Activated effector memory CD4-positive, alpha-beta T cell treated with anti-CD3 and anti-CD28 coated beads, Interleukin-2, amount 50 U/mL, for 16 hours (primary cell): ENCODE measurements at regions not wholly inside any gene's neighbourhood (a gene's known extent, or its start where the extent isn't known, plus 50 kb on each side); places are given as distances from the start of the nearest gene placed in this dataset.

Experiments
- DNase-seq: peaks from one replicate; pipeline ENCODE4 v3.0.0-alpha.2; 2020

GRCh38 chr12:124686370-124687173 is 119.2 kb upstream of the NCOR2 start:
- no peak for DNase-seq

GRCh38 chr12:124685689-124686369 is 118.4 kb upstream of the NCOR2 start:
- no peak for DNase-seq

- DNase-seq: no peak
Observed at GRCh38 chr12:124684971-124685688, 117.7 kb upstream of the NCOR2 start.

- no peak for DNase-seq
Observed at GRCh38 chr12:124684496-124684895, 117.1 kb upstream of the NCOR2 start.

GRCh38 chr12:124683152-124684124 is 116.0 kb upstream of the NCOR2 start:
- DNase-seq: no peak

- no peak for DNase-seq
Observed at GRCh38 chr12:124682425-124683151, 115.2 kb upstream of the NCOR2 start.

- DNase-seq: no peak
Observed at GRCh38 chr12:124681779-124682391, 114.5 kb upstream of the NCOR2 start.

GRCh38 chr12:124680863-124681778 is 113.7 kb upstream of the NCOR2 start:
- no peak for DNase-seq

- no peak for DNase-seq
Observed at GRCh38 chr12:124679533-124680371, 112.3 kb upstream of the NCOR2 start.

- no peak for DNase-seq
Observed at GRCh38 chr12:124679047-124679446, 111.6 kb upstream of the NCOR2 start.

- DNase-seq: no peak
Observed at GRCh38 chr12:124678421-124678893, 111.0 kb upstream of the NCOR2 start.

GRCh38 chr12:124677552-124678356 is 110.3 kb upstream of the NCOR2 start:
- DNase-seq: no peak

GRCh38 chr12:124676714-124677462 is 109.5 kb upstream of the NCOR2 start:
- DNase-seq: no peak

- no peak for DNase-seq
Observed at GRCh38 chr12:124675881-124676713, 108.7 kb upstream of the NCOR2 start.

- no peak for DNase-seq
Observed at GRCh38 chr12:124674937-124675336, 107.5 kb upstream of the NCOR2 start.
